ENCODE measurements at regions not wholly inside any gene's neighbourhood (a gene's known extent, or its start where the extent isn't known, plus 50 kb on each side); places are given as distances from the start of the nearest gene placed in this dataset.

DNA sequence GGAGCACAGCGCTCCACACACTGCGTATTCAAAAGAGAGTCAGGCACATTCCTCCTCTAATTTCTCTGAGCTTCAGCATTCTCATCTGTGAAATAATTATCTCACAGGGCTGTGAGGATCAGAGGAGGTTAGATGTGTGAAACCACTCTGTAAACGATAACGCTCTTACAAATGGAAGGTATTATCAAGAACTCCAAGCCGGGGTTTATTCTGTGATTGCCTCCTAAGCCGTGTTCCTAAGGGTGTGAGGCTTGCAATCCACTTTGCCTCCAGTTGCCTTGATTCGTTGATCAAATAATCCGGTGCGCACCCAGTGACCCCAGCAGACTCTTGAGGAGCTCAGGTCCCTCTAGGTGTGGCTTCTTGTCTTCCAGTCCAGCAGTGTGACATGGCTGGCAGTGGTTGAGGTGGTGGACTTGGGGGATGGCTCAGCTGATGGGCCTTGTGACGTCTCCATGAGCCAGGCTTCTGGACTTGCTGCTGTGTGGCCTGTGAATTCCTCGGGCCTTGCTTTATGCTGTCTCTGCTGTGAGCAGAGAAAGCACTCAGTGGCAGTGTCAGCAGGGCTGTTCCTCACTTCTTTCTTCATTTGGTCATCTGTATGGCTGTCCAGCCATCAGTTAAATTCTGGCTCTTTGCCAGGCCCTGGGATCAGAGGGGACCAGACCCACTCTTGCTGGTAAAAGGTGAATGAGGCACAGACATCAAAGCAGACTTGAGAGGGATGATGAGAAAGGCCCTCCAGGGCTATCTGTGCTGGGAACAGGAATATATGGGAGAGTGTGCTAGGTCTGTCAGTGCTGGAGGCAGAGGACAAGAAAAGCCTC, 71.0 kb downstream of the SLC25A47 start:
- Mint-ChIP-seq H3K4me3 (no peak overlapping the region), H3K27me3 (no peaks in the 10 kb centered on the region), H3K4me1 (peaks cover 6% of the 10 kb centered on the region), H3K27ac (peak overlapping the region in 1 of 2 donors; percentile 1), H3K9me3 (no peaks in the 10 kb centered on the region)
- DNase-seq, result no peak
- no peak for ATAC-seq

DNA sequence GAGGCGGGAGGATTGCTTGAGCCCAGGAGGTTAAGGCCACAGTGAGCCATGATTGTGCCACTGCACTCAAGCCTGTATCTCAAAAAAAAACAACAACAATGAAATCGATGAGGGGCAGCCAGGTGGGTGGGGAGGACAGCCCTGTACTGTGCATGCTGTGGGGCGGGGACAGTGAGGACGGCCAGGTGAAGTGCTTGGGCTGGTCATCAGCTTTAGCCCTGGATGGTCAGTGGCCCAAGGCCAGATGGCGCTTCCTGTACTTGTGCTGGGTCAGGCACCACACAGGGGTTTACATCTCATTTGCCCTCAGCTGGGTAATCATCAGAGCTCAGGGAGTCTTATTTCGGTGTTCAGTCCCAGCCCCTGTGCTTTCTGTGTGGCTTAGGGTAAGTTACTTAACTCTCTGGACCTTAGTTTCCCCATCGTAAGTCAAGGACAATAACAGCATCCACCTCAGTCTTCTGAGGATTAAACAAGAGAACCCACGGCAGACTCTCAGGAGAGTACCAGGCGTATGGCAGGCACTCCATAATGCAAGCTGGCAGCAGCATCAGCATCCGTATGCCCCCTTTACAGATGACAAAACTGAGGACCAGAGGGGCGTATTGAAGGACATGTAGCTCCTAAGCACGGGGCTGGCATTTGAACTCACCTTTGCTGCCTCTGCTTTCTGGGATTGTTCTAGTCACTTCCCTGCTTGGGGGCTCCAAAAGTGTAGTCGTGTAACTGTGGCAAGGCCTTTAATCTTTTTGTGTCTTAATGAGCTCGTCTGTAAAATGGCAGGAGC, 71.9 kb downstream of the SLC25A47 start:
- no peak for DNase-seq
- Mint-ChIP-seq H3K27me3 (no peaks in the 10 kb centered on the region), H3K27ac (no peak overlapping the region), H3K9me3 (no peaks in the 10 kb centered on the region), H3K4me3 (no peak overlapping the region), H3K4me1 (peaks cover 6% of the 10 kb centered on the region)
- ATAC-seq, result no peak

DNA sequence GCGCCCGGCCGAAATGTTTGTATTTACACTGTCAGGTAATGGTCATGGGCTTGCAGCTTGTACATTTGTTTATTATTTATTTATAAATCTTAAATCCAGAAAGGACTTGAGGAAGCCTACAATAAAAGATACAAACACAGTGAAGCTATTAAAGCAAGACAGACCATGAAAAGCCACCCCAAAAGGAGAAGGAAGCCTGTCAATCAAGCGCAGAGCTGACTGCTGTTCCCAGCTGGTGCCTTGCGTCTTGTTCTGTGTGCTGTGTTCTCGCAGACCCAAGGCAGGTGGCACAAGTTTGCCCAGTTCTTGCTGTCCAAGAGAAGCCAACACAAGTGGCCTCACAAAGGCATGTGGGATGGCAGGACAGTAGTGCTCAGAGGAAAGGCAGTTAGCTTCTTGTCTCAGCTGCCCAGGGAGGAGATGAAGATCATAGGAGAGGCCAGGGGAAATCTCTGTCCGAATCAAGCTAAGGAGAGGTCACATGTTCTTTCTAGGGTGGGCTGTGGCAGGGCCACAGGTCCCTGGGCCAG, 73.2 kb downstream of the SLC25A47 start:
- H3K27me3 Mint-ChIP-seq, result no peaks in the 10 kb centered on the region
- ATAC-seq (no peak), DNase-seq (no peak)
- no peaks in the 10 kb centered on the region for H3K9me3 Mint-ChIP-seq
- no peak overlapping the region for H3K4me3 Mint-ChIP-seq
- H3K4me1 Mint-ChIP-seq, result peaks cover 6% of the 10 kb centered on the region
- H3K27ac Mint-ChIP-seq, result peak overlapping the region in 1 of 2 donors; percentile 55

DNA sequence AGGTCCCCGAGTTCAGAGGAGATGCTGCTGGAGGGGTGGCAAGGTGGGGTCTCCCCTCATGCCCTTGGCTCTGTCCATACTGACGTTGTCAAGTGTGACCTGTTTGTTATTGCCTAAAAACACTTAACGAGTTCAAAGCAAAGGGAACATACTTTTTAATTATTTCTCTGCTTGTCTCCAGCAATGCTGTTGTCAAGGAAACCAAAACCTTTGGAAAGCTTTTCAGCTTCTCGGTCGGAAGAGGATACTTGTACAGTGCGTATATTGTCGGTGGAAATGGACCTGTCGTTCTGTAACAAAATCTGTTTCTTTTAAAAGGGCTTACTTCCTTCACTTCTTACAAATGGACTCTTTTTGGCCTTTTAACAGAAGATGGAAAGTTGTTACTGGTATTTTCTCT, 73.9 kb downstream of the SLC25A47 start:
- ATAC-seq, result no peak
- H3K4me3 Mint-ChIP-seq, result no peak overlapping the region
- H3K4me1 Mint-ChIP-seq, result peaks cover 6% of the 10 kb centered on the region
- no peaks in the 10 kb centered on the region for H3K9me3 Mint-ChIP-seq
- H3K27ac Mint-ChIP-seq, result no peak overlapping the region
- no peak for DNase-seq
- H3K27me3 Mint-ChIP-seq, result no peaks in the 10 kb centered on the region

DNA sequence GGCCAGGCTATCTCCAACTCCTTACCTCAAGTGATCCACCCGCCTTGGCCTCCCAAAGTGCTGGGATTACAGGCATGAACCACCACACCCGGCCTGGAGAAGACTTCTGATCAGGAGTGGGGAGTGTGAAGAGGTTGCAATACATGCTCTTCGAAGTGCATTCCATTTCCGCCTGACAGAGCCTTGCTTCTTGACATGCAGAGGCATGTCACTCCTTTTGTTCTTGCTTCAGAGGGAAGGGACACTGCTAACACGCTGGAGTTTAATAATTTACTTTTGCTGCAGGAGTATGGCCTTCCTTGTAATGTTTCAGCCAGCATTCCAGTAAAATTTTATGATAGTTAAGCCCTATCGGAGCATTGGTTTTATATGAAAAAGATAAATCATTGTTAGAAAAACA, 74.9 kb downstream of the SLC25A47 start:
- Mint-ChIP-seq H3K27ac (no peak overlapping the region), H3K4me3 (no peak overlapping the region), H3K27me3 (no peaks in the 10 kb centered on the region), H3K4me1 (peaks cover 6% of the 10 kb centered on the region), H3K9me3 (no peaks in the 10 kb centered on the region)
- DNase-seq (no peak), ATAC-seq (no peak)

DNA sequence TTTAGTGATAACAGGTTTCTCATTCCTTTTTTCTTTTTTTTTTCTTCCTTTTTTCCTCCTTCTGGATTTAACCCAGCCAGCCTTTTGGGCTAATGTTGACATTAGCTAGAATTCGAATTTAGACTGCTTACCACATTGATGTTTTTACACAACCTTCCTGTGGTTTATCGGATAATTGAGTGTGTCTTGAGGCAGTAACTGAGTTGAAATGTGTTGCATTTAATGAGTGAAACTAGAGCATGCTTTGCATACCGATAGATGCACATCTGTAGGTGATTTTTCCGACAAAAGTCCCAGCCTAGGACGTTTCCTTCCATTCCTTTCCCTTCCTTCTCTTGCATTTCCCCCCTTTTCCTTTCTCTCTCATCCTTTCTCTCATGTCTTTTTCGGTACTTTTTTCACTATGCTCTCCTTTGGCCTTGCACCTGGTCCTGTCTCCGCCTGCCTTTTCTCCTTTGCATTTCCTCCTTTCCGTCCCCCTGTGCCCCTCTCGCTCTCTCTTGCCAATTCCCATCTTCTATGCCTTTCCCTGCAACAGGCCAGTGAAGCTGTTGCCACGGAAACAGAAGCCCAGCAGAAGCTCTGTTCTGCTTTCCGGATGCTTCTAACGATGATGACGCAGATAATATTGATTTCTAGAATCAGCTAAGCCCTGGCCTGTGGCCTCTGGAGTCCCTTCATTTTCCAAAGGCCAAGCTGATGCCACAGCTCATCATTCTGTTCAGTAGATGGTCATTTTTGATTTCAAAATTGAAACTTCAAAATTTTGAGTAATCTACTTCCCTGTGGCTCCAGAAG, 76.1 kb downstream of the SLC25A47 start:
- Mint-ChIP-seq H3K9me3 (no peaks in the 10 kb centered on the region), H3K4me3 (no peak overlapping the region), H3K27me3 (no peaks in the 10 kb centered on the region), H3K27ac (no peak overlapping the region), H3K4me1 (peaks cover 1% of the 10 kb centered on the region)
- ATAC-seq (no peak), DNase-seq (no peak)

DNA sequence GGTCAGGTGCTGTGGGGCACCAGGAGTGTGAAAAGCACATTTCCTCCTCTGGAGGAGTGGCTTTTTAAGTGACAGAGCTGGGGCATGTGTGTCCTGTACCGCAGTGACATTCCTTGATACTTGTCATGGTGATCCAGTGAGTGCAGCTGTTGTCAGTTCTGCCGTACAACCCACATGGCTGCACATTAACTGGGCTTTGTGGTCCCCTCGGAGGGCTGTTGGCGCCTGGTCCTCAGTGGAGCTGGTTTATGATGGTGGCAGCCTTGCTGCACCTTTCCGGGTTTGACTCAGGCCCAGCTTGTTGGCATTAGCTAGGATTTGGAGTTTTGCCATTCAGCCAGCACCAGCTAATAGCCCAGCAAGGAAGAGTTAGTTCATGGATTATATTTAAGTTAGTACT, 77.0 kb downstream of the SLC25A47 start:
- Mint-ChIP-seq H3K27me3 (no peaks in the 10 kb centered on the region), H3K9me3 (no peaks in the 10 kb centered on the region), H3K27ac (no peak overlapping the region), H3K4me1 (peaks cover 10% of the 10 kb centered on the region), H3K4me3 (no peak overlapping the region)
- DNase-seq (no peak), ATAC-seq (no peak)

DNA sequence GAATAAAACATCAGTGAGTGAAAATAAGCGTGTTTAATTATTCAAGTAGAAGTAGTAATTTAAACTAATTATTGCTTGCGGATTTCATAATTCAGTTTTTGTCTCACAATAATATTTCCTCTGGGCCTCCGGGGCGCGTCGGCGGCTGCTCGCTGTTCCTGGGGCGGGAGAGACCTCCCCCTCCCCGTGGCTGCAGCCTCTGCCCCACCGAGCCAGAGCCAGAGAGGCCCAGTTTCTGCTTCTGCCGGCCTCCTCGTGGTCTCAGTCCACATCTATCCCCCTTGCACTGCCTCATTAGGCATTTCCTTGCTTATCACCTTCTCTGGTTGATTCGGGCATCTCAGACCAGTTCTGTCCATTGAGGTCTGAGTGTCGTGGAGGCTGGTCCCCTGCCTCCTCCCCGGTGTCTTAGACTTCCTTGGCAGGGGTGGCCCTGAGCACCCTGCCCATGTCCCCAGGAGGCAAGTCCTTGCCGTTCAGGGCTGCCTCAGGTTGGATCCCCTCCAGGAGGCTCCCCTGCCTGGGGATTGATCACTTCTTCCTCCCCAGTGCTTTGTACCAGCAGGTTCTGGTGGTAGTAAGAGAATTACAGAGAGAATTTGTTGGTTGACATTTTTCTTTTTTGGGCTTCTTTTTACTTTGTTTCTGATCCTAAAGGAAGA, 78.0 kb downstream of the SLC25A47 start:
- Mint-ChIP-seq H3K27ac (no peak overlapping the region), H3K9me3 (no peaks in the 10 kb centered on the region), H3K27me3 (no peaks in the 10 kb centered on the region), H3K4me1 (peaks cover 20% of the 10 kb centered on the region), H3K4me3 (no peak overlapping the region)
- no peak for ATAC-seq
- no peak for DNase-seq

DNA sequence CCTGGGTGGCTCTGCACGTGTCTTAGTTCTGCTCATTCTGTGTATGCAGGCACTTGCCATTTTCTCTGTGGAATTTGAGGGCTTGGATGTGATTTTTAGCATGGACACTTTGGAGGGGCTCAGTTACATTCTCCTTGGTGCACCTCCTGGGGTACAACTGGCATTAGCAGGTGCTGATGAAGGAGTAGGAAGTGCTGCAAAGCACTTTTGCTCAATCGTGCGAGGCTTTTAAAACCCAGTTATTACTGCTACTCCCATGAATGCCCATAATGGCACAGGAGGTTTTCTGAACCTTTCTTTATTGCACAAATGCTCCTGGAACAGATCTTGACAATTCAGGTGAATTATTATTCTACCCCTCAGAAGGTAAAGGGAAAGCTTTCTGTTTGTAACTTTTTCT, 78.7 kb downstream of the SLC25A47 start:
- H3K4me1 Mint-ChIP-seq, result peaks cover 27% of the 10 kb centered on the region
- no peaks in the 10 kb centered on the region for H3K27me3 Mint-ChIP-seq
- no peak overlapping the region for H3K27ac Mint-ChIP-seq
- ATAC-seq, result no peak
- DNase-seq, result no peak
- H3K9me3 Mint-ChIP-seq, result no peaks in the 10 kb centered on the region
- H3K4me3 Mint-ChIP-seq, result no peak overlapping the region

DNA sequence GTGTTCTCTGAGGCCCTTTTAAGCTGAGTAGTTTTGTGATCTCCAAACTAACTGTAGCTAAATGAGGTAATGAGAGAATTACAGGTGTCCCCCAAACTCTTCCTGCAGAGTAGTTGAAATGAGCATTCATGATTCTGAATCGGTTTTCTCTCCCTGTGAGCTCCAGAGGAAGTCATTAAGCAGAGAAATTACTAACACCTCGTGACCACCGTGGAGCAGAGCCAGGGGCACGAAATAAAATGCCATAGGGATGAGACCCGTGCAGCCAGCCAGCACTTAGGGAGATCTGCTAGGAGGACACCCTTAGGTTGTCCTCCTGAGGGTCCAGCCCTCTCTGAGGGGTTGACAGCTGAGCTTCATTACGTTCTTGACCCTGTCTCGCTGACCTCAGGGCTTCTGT, 79.5 kb downstream of the SLC25A47 start:
- H3K27me3 Mint-ChIP-seq, result no peaks in the 10 kb centered on the region
- H3K27ac Mint-ChIP-seq, result peak overlapping the region in 1 of 2 donors; percentile 24
- no peaks in the 10 kb centered on the region for H3K9me3 Mint-ChIP-seq
- no peak overlapping the region for H3K4me3 Mint-ChIP-seq
- peaks cover 35% of the 10 kb centered on the region for H3K4me1 Mint-ChIP-seq
- no peak for DNase-seq
- ATAC-seq, result no peak

DNA sequence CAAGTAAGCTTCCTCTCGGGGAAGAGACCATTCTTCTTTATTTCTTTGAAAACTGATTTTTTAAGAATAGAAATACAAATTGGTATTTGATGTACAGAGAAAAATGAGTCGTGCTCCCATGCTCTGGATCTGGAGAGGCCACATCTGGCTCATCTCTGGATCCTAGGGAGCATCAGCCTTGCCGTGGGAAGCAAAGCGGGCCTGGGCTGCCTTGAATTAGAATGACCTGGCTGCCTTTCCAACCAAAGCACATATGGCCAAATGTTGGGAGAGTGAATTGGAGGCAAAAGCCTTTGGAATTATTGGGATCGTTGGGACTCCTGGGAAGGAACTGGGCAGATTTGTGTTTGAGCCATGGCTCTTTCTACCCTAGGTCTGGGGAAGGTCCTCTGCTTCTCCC, 80.0 kb downstream of the SLC25A47 start:
- Mint-ChIP-seq H3K4me1 (peaks cover 40% of the 10 kb centered on the region), H3K9me3 (no peaks in the 10 kb centered on the region), H3K4me3 (no peak overlapping the region), H3K27ac (no peak overlapping the region), H3K27me3 (no peaks in the 10 kb centered on the region)
- no peak for ATAC-seq
- DNase-seq, result no peak

DNA sequence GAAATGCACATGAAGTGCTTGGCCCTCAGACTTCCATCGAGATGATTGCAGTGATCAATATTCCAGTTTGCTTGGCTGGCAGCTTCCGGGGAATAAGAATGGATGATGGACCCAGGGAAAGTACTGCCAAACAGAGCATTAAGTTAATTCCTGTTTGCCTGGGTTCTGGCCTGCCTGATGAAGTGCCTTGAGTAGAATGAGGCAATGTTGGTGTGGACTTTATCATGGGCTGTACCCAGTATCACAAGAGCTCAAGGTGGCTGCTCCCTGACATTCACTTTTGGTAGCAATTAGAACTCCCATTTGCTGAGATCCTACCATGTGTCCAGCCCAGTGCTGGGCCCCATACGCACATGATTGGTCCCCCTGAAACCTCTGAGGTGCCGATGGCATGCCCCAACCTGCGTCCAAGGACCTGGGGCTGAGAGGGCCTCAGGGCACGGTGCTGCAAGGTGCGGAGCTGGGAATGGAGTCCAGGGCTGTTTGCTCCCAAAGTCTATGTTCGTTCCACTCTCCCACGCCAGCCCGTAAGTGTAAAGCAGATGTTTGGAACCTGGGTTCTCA, 80.7 kb downstream of the SLC25A47 start:
- Mint-ChIP-seq H3K27me3 (no peaks in the 10 kb centered on the region), H3K4me3 (no peak overlapping the region), H3K4me1 (peaks cover 43% of the 10 kb centered on the region), H3K9me3 (no peaks in the 10 kb centered on the region), H3K27ac (peak overlapping the region in 1 of 2 donors; percentile 14)
- DNase-seq, result no peak
- no peak for ATAC-seq

DNA sequence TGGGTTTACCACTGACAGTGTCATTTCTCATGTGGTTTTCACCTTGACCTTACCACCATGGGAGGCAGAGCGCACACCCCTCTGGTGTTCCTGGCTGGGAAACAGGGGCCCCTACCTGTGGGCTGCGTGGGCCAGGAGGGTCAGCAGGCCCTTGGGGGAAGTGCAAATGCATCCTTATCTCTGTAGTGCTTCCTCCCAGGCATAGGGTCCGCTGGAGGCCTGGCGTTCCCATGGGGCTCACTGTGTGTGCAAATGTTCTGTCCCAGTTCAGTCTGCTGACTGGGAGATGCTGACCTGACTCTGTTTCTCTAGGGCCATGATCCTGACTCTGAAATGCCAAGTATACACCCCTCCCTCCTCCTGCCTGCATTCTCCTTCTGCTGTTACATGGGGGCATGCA, 81.3 kb downstream of the SLC25A47 start:
- Mint-ChIP-seq H3K9me3 (no peaks in the 10 kb centered on the region), H3K27ac (peak overlapping the region in 1 of 2 donors; percentile 49), H3K4me3 (no peak overlapping the region), H3K27me3 (no peaks in the 10 kb centered on the region), H3K4me1 (peaks cover 43% of the 10 kb centered on the region)
- no peak for ATAC-seq
- no peak for DNase-seq

DNA sequence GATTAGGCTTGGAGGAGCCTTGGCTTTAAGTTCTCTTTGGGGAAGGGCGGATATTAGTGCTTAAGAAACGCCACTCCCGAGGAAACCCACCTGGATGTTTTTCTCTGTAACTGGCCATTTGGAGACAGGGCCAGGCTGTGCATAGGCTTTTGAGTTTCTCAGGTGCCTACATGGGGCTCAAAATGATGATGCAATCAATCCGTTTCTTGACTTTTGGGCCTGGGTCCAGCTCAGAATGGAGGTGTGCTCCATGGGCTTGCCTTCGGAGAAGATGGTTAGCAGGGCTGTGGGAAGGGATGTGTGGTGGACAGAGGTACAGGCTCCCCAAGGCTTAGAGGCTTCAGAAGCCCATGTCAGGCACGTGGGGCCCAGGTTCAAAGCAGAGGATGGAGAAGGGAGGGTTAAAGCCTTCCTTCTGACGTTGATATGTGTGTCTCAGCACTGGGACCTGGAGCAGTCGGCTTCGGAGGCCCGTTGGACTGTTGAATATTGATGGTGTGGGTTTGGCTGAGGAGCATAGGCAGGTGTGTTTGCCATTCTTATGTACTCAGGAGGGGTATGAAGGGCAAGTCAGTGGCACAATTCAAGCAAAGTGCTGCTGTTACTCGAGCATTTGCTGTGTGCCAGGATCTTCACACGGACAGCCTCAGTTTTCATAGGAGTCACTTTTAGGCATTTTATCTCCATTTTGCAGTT, 82.8 kb downstream of the SLC25A47 start:
- Mint-ChIP-seq H3K27me3 (no peaks in the 10 kb centered on the region), H3K4me1 (peaks cover 43% of the 10 kb centered on the region), H3K9me3 (no peaks in the 10 kb centered on the region), H3K4me3 (no peak overlapping the region), H3K27ac (peak overlapping the region in 1 of 2 donors; percentile 63)
- ATAC-seq (no peak), DNase-seq (no peak)

All from stimulated activated naive CD8-positive, alpha-beta T cell treated with anti-CD3 and anti-CD28 coated beads, Interleukin-15, amount 100 ng/mL, for 72 hours (primary cell).